ENCODE measurements at regions not wholly inside any gene's neighbourhood (a gene's known extent, or its start where the extent isn't known, plus 50 kb on each side); places are given as distances from the start of the nearest gene placed in this dataset.

GRCh38 chr3:148240351-148240750, 457.4 kb upstream of the AGTR1 start:
- no peak for TF ChIP-seq POLR2A (IDR thresholded peaks at IDR 0.05; ENCODE audit: low read depth, low read length)
- no peak for TF ChIP-seq POLR2AphosphoS5 (IDR thresholded peaks at IDR 0.05; ENCODE audit: low read depth, low read length)
- TF ChIP-seq TAF1 (IDR thresholded peaks at IDR 0.05; ENCODE audit: borderline replicate concordance, low read depth, low read length) = no peak
